Suprapubic skin (tissue), 4 donors: ENCODE measurements at regions not wholly inside any gene's neighbourhood (a gene's known extent, or its start where the extent isn't known, plus 50 kb on each side); places are given as distances from the start of the nearest gene placed in this dataset.
"Not testable (repeated sequence)": the region's sequence is repeated elsewhere in the genome, so short reads cannot be mapped to it uniquely, and the experiment has no call there.

Experiments used
- DNase-seq, 2 donors: peaks; one replicate each; pipeline ENCODE4 v3.0.0-alpha.2; 2019; ENCODE audit warnings: low spot score in 2 of 2
- H3K27ac ChIP-seq: fragments of 200-600 bp; sonication (generic); one replicate; pipeline ENCODE4 v1.5.1; 2019
- H3K27me3 ChIP-seq: fragments of 200-600 bp; sonication (generic); one replicate; pipeline ENCODE4 v1.5.1; 2019
- H3K36me3 ChIP-seq: fragments of 200-600 bp; sonication (generic); one replicate; pipeline ENCODE4 v1.5.1; 2019
- H3K4me1 ChIP-seq: fragments of 200-600 bp; sonication (generic); one replicate; pipeline ENCODE4 v1.5.1; 2019
- H3K4me3 ChIP-seq: fragments of 200-600 bp; sonication (generic); one replicate; pipeline ENCODE4 v1.5.1; 2019; ENCODE audit warnings: mild to moderate bottlenecking
- H3K9me3 ChIP-seq: fragments of 200-600 bp; sonication (generic); one replicate; pipeline ENCODE4 v1.5.1; 2019
- CTCF ChIP-seq, 2 donors: fragments of 200-600 bp in 1 of 2; fragments of 450-650 bp in 1 of 2; sonication (generic) in 1 of 2; IDR thresholded peaks; one replicate each; pipeline ENCODE4 v1.5.1; 2016 to 2019; ENCODE audit warnings: antibody characterized with exemption in 2 of 2, mild to moderate bottlenecking in 1 of 2, moderate library complexity in 1 of 2
- EP300 ChIP-seq: sonication (generic); formaldehyde crosslinking; IDR thresholded peaks from one replicate; pipeline ENCODE4 v1.6.1; 2017; ENCODE audit warnings: antibody characterized with exemption
- POLR2A ChIP-seq, 2 donors: fragments of 450-650 bp; IDR thresholded peaks; one replicate each; pipeline ENCODE4 v1.6.1; 2017; ENCODE audit warnings: antibody characterized with exemption in 2 of 2, mild to moderate bottlenecking in 2 of 2, moderate library complexity in 2 of 2
- POLR2AphosphoS5 ChIP-seq, 3 donors: sonication (generic); formaldehyde crosslinking; IDR thresholded peaks; one replicate each; pipeline ENCODE4 v1.6.1; 2017; ENCODE audit warnings: antibody characterized with exemption in 3 of 3
- whole genome bisulfite sequencing: methylation state at CpG from one replicate; pipeline ENCODE4 v1.1.5; 2018; 5-methylcytosine and 5-hydroxymethylcytosine counted together

GRCh38 chr2:221961561-221961960, 337.2 kb downstream of the PAX3 start:
- no peaks in the 10 kb centered on the region for H3K36me3 ChIP-seq

GRCh38 chr2:221958224-221958623, 340.6 kb downstream of the PAX3 start:
- 91% methylated on average over 2 of the region's 2 CpGs for WGBS
- no peaks in the 10 kb centered on the region for H3K36me3 ChIP-seq
- no peak overlapping the region for H3K27ac ChIP-seq
- no peaks in the 10 kb centered on the region for H3K4me1 ChIP-seq
- no peaks in the 10 kb centered on the region for H3K27me3 ChIP-seq
- DNase-seq, result no peak
- no peak for TF ChIP-seq POLR2AphosphoS5 (IDR thresholded peaks at IDR 0.05)
- TF ChIP-seq CTCF (IDR thresholded peaks at IDR 0.05), result no peak
- TF ChIP-seq POLR2A (IDR thresholded peaks at IDR 0.05), result no peak
- TF ChIP-seq EP300, result no peak
- no peak overlapping the region for H3K4me3 ChIP-seq
- no peaks in the 10 kb centered on the region for H3K9me3 ChIP-seq

More at GRCh38 chr2:221961561-221961960, 337.2 kb downstream of the PAX3 start:
- Histone ChIP-seq H3K4me1 (no peaks in the 10 kb centered on the region), H3K27ac (no peak overlapping the region), H3K4me3 (no peak overlapping the region), H3K27me3 (no peaks in the 10 kb centered on the region), H3K9me3 (no peaks in the 10 kb centered on the region)
- DNase-seq, result no peak
- WGBS, result 91% methylated on average over 14 of the region's 14 CpGs
- no peak for TF ChIP-seq CTCF (IDR thresholded peaks at IDR 0.05)

- no peak for TF ChIP-seq EP300
- Histone ChIP-seq H3K27ac (no peak overlapping the region), H3K27me3 (no peaks in the 10 kb centered on the region), H3K4me3 (no peak overlapping the region), H3K4me1 (no peaks in the 10 kb centered on the region), H3K9me3 (no peaks in the 10 kb centered on the region), H3K36me3 (no peaks in the 10 kb centered on the region)
- WGBS, result 86% methylated on average over 8 of the region's 8 CpGs
- DNase-seq, result no peak
Measured at GRCh38 chr2:221948076-221948475, 350.7 kb downstream of the PAX3 start.

GRCh38 chr2:221944452-221944851, 354.3 kb downstream of the PAX3 start:
- 91% methylated on average over 3 of the region's 3 CpGs for WGBS
- not testable (repeated sequence) for H3K27ac ChIP-seq, DNase-seq, H3K9me3 ChIP-seq, H3K36me3 ChIP-seq, H3K4me3 ChIP-seq, H3K27me3 ChIP-seq, H3K4me1 ChIP-seq

GRCh38 chr2:221943076-221943810, 355.6 kb downstream of the PAX3 start:
- WGBS, result 66% methylated on average over 2 of the region's 2 CpGs

More at GRCh38 chr2:221943076-221943810, 355.6 kb downstream of the PAX3 start:
- Histone ChIP-seq H3K9me3 (no peaks in the 10 kb centered on the region), H3K36me3 (no peaks in the 10 kb centered on the region), H3K27ac (peak overlapping the region; percentile 24), H3K27me3 (no peaks in the 10 kb centered on the region), H3K4me3 (no peak overlapping the region), H3K4me1 (no peaks in the 10 kb centered on the region)
- peak in 1 of 2 donors; percentile 65 for DNase-seq
- TF ChIP-seq EP300, result no peak
- no peak for TF ChIP-seq POLR2A (IDR thresholded peaks at IDR 0.05)
- TF ChIP-seq POLR2AphosphoS5 (IDR thresholded peaks at IDR 0.05), result no peak
- no peak for TF ChIP-seq CTCF (IDR thresholded peaks at IDR 0.05)
